GM06990 (cell line): ENCODE measurements at regions not wholly inside any gene's neighbourhood (a gene's known extent, or its start where the extent isn't known, plus 50 kb on each side); places are given as distances from the start of the nearest gene placed in this dataset.

Experiments used
- DNase-seq: peaks from one replicate; pipeline ENCODE4 v3.0.0-alpha.2; 2011; ENCODE audit not compliant: insufficient read length; ENCODE audit errors: extremely low read depth
- H3K27me3 ChIP-seq: replicated peaks from 2 replicates; pipeline ENCODE4 v1.6.0; 2011; ENCODE audit warnings: low read length; ENCODE audit not compliant: control insufficient read depth, insufficient read depth
- H3K36me3 ChIP-seq: 2 replicates; pipeline ENCODE4 v1.5.1; 2011; ENCODE audit warnings: low read length; ENCODE audit not compliant: control insufficient read depth, insufficient read depth
- H3K4me3 ChIP-seq: replicated peaks from 2 replicates; pipeline ENCODE4 v1.5.1; 2011; ENCODE audit warnings: low read depth, mild to moderate bottlenecking, control low read depth, low read length
- TF ChIP-seq, protein P1 (sequence below): IDR thresholded peaks from 2 replicates; pipeline ENCODE4 v1.5.1; 2011; ENCODE audit warnings: low read length, control low read depth, mild to moderate bottlenecking, inconsistent platforms; ENCODE audit not compliant: insufficient read depth, poor library complexity, severe bottlenecking

DNA sequence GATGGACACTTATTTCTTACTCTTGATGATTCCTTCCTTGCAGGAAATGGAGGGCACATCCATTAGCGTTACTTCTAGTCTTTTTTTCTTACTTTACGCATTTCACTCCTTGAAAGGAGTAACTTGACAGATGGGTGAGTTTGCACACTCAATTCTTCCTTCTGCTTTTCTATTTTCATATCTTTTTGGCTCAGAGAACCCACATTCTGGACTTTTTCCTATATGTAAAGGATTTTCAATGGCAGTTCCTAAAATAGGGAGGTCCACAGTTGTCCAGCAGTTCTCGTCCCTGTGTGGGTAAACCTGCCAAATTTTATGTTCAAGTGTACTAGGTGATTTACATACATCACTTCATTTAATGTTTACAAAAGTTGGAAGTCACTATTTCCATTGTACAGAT lies 440.0 kb upstream of the KIRREL3 start:
- DNase-seq, result no peak
- H3K4me3 ChIP-seq, result no peak overlapping the region
- no peaks in the 10 kb centered on the region for H3K36me3 ChIP-seq
- TF ChIP-seq, protein P1, sequence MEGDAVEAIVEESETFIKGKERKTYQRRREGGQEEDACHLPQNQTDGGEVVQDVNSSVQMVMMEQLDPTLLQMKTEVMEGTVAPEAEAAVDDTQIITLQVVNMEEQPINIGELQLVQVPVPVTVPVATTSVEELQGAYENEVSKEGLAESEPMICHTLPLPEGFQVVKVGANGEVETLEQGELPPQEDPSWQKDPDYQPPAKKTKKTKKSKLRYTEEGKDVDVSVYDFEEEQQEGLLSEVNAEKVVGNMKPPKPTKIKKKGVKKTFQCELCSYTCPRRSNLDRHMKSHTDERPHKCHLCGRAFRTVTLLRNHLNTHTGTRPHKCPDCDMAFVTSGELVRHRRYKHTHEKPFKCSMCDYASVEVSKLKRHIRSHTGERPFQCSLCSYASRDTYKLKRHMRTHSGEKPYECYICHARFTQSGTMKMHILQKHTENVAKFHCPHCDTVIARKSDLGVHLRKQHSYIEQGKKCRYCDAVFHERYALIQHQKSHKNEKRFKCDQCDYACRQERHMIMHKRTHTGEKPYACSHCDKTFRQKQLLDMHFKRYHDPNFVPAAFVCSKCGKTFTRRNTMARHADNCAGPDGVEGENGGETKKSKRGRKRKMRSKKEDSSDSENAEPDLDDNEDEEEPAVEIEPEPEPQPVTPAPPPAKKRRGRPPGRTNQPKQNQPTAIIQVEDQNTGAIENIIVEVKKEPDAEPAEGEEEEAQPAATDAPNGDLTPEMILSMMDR, result no peak
- H3K27me3 ChIP-seq, result no peaks in the 10 kb centered on the region; the same call in 1 of the 2 replicates

DNA sequence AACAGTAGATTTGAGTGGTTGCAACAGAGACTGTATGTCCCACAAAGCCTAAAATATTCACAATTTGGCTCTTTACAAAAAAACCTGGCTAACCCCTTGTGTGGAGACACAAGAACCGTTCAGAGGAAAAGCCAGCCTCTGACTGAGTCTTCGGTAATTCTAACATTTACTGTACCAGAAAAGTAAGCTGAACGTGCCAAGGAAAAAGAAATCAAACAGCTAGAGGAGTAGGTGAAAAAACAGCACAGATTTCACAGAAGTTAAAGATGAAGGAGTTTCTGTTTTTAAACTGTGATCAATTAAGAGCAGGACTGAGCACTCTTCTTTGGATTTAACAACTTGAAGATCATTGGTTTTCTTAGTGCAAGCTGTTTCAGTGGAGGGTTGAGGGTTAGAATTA lies 424.7 kb upstream of the KIRREL3 start:
- no peaks in the 10 kb centered on the region for H3K27me3 ChIP-seq
- DNase-seq, result no peak
- no peaks in the 10 kb centered on the region for H3K36me3 ChIP-seq
- no peak overlapping the region for H3K4me3 ChIP-seq
- TF ChIP-seq, protein P1, result no peak

DNA sequence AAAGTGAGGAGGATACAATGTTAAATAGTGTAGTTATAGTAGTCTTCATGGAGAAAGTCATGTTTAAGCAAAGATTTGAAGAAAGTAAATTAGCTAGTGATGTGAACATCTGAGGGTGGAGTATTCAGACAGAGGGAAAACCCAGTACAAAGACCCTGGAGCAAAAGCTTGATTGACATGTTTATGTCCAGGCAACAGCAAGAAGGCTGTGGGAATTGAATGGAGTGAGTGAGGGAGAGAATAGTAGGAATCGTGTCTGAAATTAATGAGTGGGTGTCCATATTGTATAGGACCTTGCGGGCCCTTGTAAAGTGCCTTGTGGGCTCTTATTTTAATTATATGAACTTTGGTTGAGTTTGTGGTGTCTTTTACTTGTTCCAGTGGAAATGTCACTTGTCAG lies 424.1 kb upstream of the KIRREL3 start:
- TF ChIP-seq, protein P1, result no peak
- Histone ChIP-seq H3K36me3 (no peaks in the 10 kb centered on the region), H3K4me3 (no peak overlapping the region), H3K27me3 (no peaks in the 10 kb centered on the region)
- no peak for DNase-seq

DNA sequence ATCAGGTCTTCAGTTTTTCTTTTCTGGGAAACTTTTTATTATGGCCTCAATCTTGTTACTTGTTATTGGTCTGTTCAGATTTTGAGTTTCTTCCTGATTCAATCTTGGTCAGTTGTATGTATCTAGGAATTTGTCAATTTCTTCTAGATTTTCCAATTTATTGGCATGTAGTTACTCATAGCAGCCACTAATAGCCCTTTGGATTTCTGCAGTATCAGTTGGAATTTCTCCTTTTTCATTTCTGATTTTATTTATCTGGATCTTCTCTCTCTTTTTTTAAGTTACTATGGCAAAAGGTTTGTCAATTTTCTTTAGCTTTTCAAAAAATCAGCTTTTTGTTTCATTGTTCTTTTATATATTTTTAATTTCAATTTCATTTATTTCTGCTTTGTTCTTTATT lies 419.6 kb upstream of the KIRREL3 start:
- TF ChIP-seq, protein P1, result no peak
- no peak for DNase-seq
- H3K36me3 ChIP-seq, result no peaks in the 10 kb centered on the region
- H3K4me3 ChIP-seq, result no peak overlapping the region
- H3K27me3 ChIP-seq, result no peaks in the 10 kb centered on the region

DNA sequence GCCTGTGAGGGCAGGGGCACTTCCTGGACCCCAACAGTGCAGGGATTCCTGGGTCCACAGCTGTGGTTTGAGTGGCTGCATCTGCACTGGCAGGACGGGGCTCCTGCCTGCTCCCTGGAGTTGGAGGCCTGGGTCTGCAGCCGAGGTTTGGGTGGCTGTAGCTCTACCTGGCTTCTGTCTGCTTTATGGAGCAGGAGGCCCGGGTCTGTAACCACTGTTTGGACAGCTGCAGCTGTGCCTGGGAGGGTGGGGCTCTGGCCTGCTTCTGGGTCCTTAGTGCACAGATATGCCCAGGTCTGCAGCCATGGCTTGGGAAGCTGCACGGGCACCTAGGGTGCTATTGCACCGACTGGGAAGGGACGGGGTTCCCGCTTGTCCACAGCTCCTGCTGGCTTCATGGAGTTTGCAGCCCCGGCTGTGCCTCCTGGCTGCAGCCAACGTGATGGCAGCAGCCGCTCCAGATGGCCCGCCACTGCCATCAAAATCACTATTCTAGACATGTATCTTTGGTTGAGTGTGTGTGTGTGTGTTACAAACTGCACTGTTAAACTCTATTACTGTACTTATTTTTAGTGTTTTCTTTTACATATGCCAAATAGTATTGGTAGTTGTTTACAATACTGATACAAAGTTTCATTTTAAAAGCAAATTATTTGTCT lies 412.3 kb upstream of the KIRREL3 start:
- DNase-seq, result no peak
- H3K27me3 ChIP-seq, result no peaks in the 10 kb centered on the region; the same call in 1 of the 2 replicates
- TF ChIP-seq, protein P1, result no peak
- no peak overlapping the region for H3K4me3 ChIP-seq
- no peaks in the 10 kb centered on the region for H3K36me3 ChIP-seq

DNA sequence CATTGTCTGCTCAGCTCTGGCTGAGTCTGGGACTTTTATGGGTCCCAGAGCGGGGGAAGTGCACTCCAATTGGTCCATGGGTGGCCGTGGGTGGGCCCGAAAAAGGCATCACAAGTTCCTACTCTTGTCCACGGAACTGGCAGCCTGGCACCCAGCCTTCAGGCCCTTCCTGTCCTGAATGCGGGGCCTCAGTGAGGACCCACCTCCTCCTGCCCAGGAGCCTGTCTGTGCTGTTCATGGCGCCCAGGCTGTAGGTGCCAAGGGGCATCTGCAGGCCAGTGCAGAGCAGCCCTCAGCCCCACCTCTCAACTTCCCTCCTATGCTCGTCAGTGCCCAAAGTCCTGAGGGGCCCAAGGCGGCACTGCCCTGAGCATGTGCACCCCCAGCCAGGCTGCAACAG lies 411.7 kb upstream of the KIRREL3 start:
- Histone ChIP-seq H3K4me3 (no peak overlapping the region), H3K27me3 (no peaks in the 10 kb centered on the region; the same call in 1 of the 2 replicates), H3K36me3 (no peaks in the 10 kb centered on the region)
- no peak for DNase-seq
- TF ChIP-seq, protein P1, result no peak
